H9 (cell line): ENCODE measurements at regions not wholly inside any gene's neighbourhood (a gene's known extent, or its start where the extent isn't known, plus 50 kb on each side); places are given as distances from the start of the nearest gene placed in this dataset.

Experiments
- DNase-seq: peaks from one replicate; pipeline ENCODE4 v3.0.0-alpha.2; 2017
- H2AFZ ChIP-seq: one replicate; pipeline ENCODE4 v1.6.1; 2013; ENCODE audit warnings: mild to moderate bottlenecking, low read length, control low read depth, moderate library complexity
- H2AK5ac ChIP-seq: 2 replicates; pipeline ENCODE4 v1.6.1; 2013; ENCODE audit warnings: low read length, control low read depth, mixed read lengths; ENCODE audit not compliant: insufficient read length
- H2BK120ac ChIP-seq: one replicate; pipeline ENCODE4 v1.6.1; 2013; ENCODE audit warnings: low read depth, mild to moderate bottlenecking, low read length, control low read depth, inconsistent platforms; ENCODE audit not compliant: poor library complexity, severe bottlenecking
- H2BK12ac ChIP-seq: 2 replicates; pipeline ENCODE4 v1.6.1; 2013; ENCODE audit warnings: low read length, control low read depth, mixed read lengths, low read depth; ENCODE audit not compliant: insufficient read length
- H2BK15ac ChIP-seq: 2 replicates; pipeline ENCODE4 v1.6.1; 2013; ENCODE audit warnings: low read depth, low read length, control low read depth
- H2BK20ac ChIP-seq: one replicate; pipeline ENCODE4 v1.6.1; 2013; ENCODE audit warnings: low read depth, mild to moderate bottlenecking, low read length, control low read depth, inconsistent platforms; ENCODE audit not compliant: poor library complexity, severe bottlenecking
- H2BK5ac ChIP-seq: 2 replicates; pipeline ENCODE4 v1.6.1; 2013; ENCODE audit warnings: low read length, control low read depth, mixed read lengths; ENCODE audit not compliant: insufficient read length
- H3K14ac ChIP-seq: 2 replicates; pipeline ENCODE4 v1.6.1; 2013; ENCODE audit warnings: low read length, control low read depth; ENCODE audit not compliant: insufficient read depth
- H3K18ac ChIP-seq: 2 replicates; pipeline ENCODE4 v1.6.1; 2013; ENCODE audit warnings: low read depth, mild to moderate bottlenecking, mixed read lengths, low read length, control low read depth; ENCODE audit not compliant: insufficient read length
- H3K23ac ChIP-seq: 2 replicates; pipeline ENCODE4 v1.6.1; 2013; ENCODE audit warnings: low read length, control low read depth, mixed read lengths, low read depth; ENCODE audit not compliant: insufficient read length
- H3K23me2 ChIP-seq: 2 replicates; pipeline ENCODE4 v1.6.1; 2013; ENCODE audit warnings: low read depth, mild to moderate bottlenecking, mixed read lengths, low read length, control low read depth; ENCODE audit not compliant: insufficient read length, poor library complexity, severe bottlenecking
- H3K27ac ChIP-seq: 2 replicates; pipeline ENCODE4 v1.5.1; 2013; ENCODE audit warnings: low read length, control low read depth, mixed read lengths, low read depth; ENCODE audit not compliant: insufficient read length
- H3K27me3 ChIP-seq: 2 replicates; pipeline ENCODE4 v1.6.1; 2013; ENCODE audit warnings: low read length, control low read depth, inconsistent platforms; ENCODE audit not compliant: insufficient read depth
- H3K4ac ChIP-seq: 2 replicates; pipeline ENCODE4 v1.6.1; 2013; ENCODE audit warnings: low read depth, mild to moderate bottlenecking, control low read depth, inconsistent platforms, low read length, moderate library complexity
- H3K4me1 ChIP-seq: 2 replicates; pipeline ENCODE4 v1.6.1; 2013; ENCODE audit warnings: low read length, control low read depth, inconsistent platforms; ENCODE audit not compliant: insufficient read depth
- H3K4me2 ChIP-seq: 2 replicates; pipeline ENCODE4 v1.6.1; 2013; ENCODE audit warnings: low read length, control low read depth, mixed read lengths; ENCODE audit not compliant: insufficient read length, insufficient read depth
- H3K56ac ChIP-seq: 2 replicates; pipeline ENCODE4 v1.6.1; 2013; ENCODE audit warnings: low read depth, mild to moderate bottlenecking, mixed read lengths, low read length, control low read depth; ENCODE audit not compliant: insufficient read length
- H3K79me1 ChIP-seq: 2 replicates; pipeline ENCODE4 v1.6.1; 2013; ENCODE audit warnings: low read depth, mild to moderate bottlenecking, moderate library complexity, low read length, control low read depth, inconsistent platforms; ENCODE audit not compliant: insufficient read depth, poor library complexity, severe bottlenecking
- H3K79me2 ChIP-seq: 2 replicates; pipeline ENCODE4 v1.6.1; 2013; ENCODE audit warnings: low read length, control low read depth, inconsistent platforms; ENCODE audit not compliant: insufficient read depth
- H3K9ac ChIP-seq: 2 replicates; pipeline ENCODE4 v1.6.1; 2013; ENCODE audit warnings: low read length, control low read depth, mixed read lengths; ENCODE audit not compliant: insufficient read length; ENCODE audit errors: extremely low read depth
- H3K9me3 ChIP-seq: one replicate; pipeline ENCODE4 v1.6.1; 2013; ENCODE audit warnings: low read depth, low read length, inconsistent platforms; ENCODE audit not compliant: control insufficient read depth
- H3T11ph ChIP-seq: one replicate; pipeline ENCODE4 v1.6.1; 2013; ENCODE audit warnings: mild to moderate bottlenecking, low read length, control low read depth, inconsistent platforms
- H4K20me1 ChIP-seq: one replicate; pipeline ENCODE4 v1.6.1; 2013; ENCODE audit not compliant: control insufficient read depth, insufficient read length, insufficient read depth
- H4K5ac ChIP-seq: 2 replicates; pipeline ENCODE4 v1.6.1; 2013; ENCODE audit warnings: low read depth, mild to moderate bottlenecking, mixed read lengths, low read length, control low read depth; ENCODE audit not compliant: insufficient read length
- H4K8ac ChIP-seq: replicated peaks from 2 replicates; pipeline ENCODE4 v1.6.1; 2013; ENCODE audit warnings: low read length, control low read depth, mixed read lengths, low read depth; ENCODE audit not compliant: insufficient read length
- H4K91ac ChIP-seq: 2 replicates; pipeline ENCODE4 v1.6.1; 2013; ENCODE audit warnings: low read depth, mild to moderate bottlenecking, moderate library complexity, mixed read lengths, low read length, control low read depth; ENCODE audit not compliant: insufficient read length
- H3K27ac Mint-ChIP-seq, 3 experiments: 2 replicates in 2 of 3; 3 replicates in 1 of 3; pipeline ENCODE4 v1.8.0; 2020 to 2021; ENCODE audit warnings: mixed read lengths in 3 of 3, mild to moderate bottlenecking in 1 of 3, moderate library complexity in 1 of 3
- H3K27me3 Mint-ChIP-seq: 2 replicates; pipeline ENCODE4 v1.8.0; 2021; ENCODE audit warnings: low read depth, mild to moderate bottlenecking, moderate library complexity, mixed read lengths
- H3K36me3 Mint-ChIP-seq, 3 experiments: 2 replicates in 2 of 3; 3 replicates in 1 of 3; pipeline ENCODE4 v1.8.0; 2020 to 2021; ENCODE audit warnings: low read depth in 3 of 3, mixed read lengths in 3 of 3; ENCODE audit not compliant: insufficient read depth in 1 of 3
- H3K4me1 Mint-ChIP-seq, 2 experiments: 2 replicates each; pipeline ENCODE4 v1.8.0; 2020; ENCODE audit warnings: mixed read lengths in 2 of 2
- H3K4me3 Mint-ChIP-seq, 2 experiments: 2 replicates in 1 of 2; 3 replicates in 1 of 2; pipeline ENCODE4 v1.8.0; 2020 to 2021; ENCODE audit warnings: mild to moderate bottlenecking in 2 of 2, mixed read lengths in 2 of 2, moderate library complexity in 1 of 2
- H3K9me3 Mint-ChIP-seq, 2 experiments: 2 replicates in 1 of 2; 3 replicates in 1 of 2; pipeline ENCODE4 v1.8.0; 2020; ENCODE audit warnings: mild to moderate bottlenecking in 2 of 2, mixed read lengths in 2 of 2, moderate library complexity in 1 of 2
- WGBS: extraction: QIAGEN DNeasy Blood & Tissue Kit; methylation state at CpG from one replicate; pipeline ENCODE4 v1.1.7; 2013; ENCODE audit warnings: missing lambda C conversion rate, low lambda C conversion rate, mixed read lengths; ENCODE audit not compliant: insufficient read length; ENCODE audit errors: extremely low coverage; 5-methylcytosine and 5-hydroxymethylcytosine counted together
- TF ChIP-seq, protein P1 (sequence below): fragments of 200-600 bp; sonication (generic); conservative IDR thresholded peaks from 3 replicates; pipeline ENCODE4 v1.8.0; 2021; ENCODE audit warnings: antibody characterized with exemption, mild to moderate bottlenecking

DNA sequence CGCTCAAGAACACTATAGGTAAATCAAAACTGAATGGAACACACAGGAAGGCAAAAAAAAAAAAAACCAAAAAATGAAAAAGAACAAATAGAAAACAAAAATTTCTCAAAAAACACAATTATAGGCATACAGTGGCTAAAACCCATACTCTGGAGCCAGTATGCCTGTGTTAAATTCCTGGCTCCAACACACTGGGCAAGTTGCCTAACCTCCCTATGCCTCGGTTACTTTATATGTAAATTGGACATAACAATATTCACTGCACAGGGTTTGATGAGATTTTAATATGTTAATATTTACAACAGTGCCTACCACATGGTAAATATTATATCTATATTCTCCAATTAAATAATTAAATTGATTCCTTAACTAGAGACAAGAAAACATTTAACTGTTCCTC is 217.1 kb downstream of the HTR7 start:
- H3K27me3 ChIP-seq = no peaks in the 10 kb centered on the region
- Mint-ChIP-seq H3K4me1 (peaks cover 27 to 62% of the 10 kb centered on the region in 2 experiments), H3K27ac (peak overlapping the region in 2 of 3 experiments; percentile 12 to 62; a peak in 2 of 7 replicates), H3K36me3 (no peaks in the 10 kb centered on the region; a peak in 1 of 7 replicates), H3K27me3 (no peaks in the 10 kb centered on the region), H3K4me3 (no peak overlapping the region), H3K9me3 (no peaks in the 10 kb centered on the region; a peak in 2 of 5 replicates)
- H4K20me1 ChIP-seq = no peaks in the 10 kb centered on the region
- H3K27ac ChIP-seq = no peak overlapping the region
- H4K5ac ChIP-seq = no peak overlapping the region
- no peak overlapping the region for H4K8ac ChIP-seq
- TF ChIP-seq, protein P1, sequence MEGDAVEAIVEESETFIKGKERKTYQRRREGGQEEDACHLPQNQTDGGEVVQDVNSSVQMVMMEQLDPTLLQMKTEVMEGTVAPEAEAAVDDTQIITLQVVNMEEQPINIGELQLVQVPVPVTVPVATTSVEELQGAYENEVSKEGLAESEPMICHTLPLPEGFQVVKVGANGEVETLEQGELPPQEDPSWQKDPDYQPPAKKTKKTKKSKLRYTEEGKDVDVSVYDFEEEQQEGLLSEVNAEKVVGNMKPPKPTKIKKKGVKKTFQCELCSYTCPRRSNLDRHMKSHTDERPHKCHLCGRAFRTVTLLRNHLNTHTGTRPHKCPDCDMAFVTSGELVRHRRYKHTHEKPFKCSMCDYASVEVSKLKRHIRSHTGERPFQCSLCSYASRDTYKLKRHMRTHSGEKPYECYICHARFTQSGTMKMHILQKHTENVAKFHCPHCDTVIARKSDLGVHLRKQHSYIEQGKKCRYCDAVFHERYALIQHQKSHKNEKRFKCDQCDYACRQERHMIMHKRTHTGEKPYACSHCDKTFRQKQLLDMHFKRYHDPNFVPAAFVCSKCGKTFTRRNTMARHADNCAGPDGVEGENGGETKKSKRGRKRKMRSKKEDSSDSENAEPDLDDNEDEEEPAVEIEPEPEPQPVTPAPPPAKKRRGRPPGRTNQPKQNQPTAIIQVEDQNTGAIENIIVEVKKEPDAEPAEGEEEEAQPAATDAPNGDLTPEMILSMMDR = no peak
- no peak overlapping the region for H4K91ac ChIP-seq
- WGBS = no CpG with 5 or more reads among the region's 2 CpGs
- no peak overlapping the region for H2BK15ac ChIP-seq
- H2BK5ac ChIP-seq = no peak overlapping the region
- H3K23ac ChIP-seq = no peak overlapping the region
- no peaks in the 10 kb centered on the region for H3K4me1 ChIP-seq
- no peak overlapping the region for H2BK120ac ChIP-seq
- no peak overlapping the region for H3K4ac ChIP-seq
- no peak overlapping the region for H3K56ac ChIP-seq
- no peaks in the 10 kb centered on the region for H3K23me2 ChIP-seq
- H2AK5ac ChIP-seq = no peak overlapping the region
- H3K4me2 ChIP-seq = no peak overlapping the region
- no peak for DNase-seq
- H2BK20ac ChIP-seq = no peak overlapping the region
- no peak overlapping the region for H2AFZ ChIP-seq
- H3K9me3 ChIP-seq = no peaks in the 10 kb centered on the region
- no peak overlapping the region for H2BK12ac ChIP-seq
- no peak overlapping the region for H3T11ph ChIP-seq
- no peaks in the 10 kb centered on the region for H3K79me1 ChIP-seq
- no peaks in the 10 kb centered on the region for H3K79me2 ChIP-seq
- no peak overlapping the region for H3K18ac ChIP-seq
- H3K9ac ChIP-seq = no peak overlapping the region
- H3K14ac ChIP-seq = no peak overlapping the region
